IPS-18a (cell line): ENCODE measurements at regions not wholly inside any gene's neighbourhood (a gene's known extent, or its start where the extent isn't known, plus 50 kb on each side); places are given as distances from the start of the nearest gene placed in this dataset.

ENCODE experiments used
- H3K27ac ChIP-seq: one replicate; pipeline ENCODE4 v1.5.1; 2013; ENCODE audit warnings: low read length
- H3K27me3 ChIP-seq: one replicate; pipeline ENCODE4 v1.6.1; 2013; ENCODE audit warnings: mild to moderate bottlenecking, low read length; ENCODE audit not compliant: control insufficient read depth, insufficient read depth
- H3K36me3 ChIP-seq: one replicate; pipeline ENCODE4 v1.6.1; 2013; ENCODE audit warnings: low read depth, low read length; ENCODE audit not compliant: control insufficient read depth
- H3K4me1 ChIP-seq: one replicate; pipeline ENCODE4 v1.6.1; 2013; ENCODE audit warnings: low read depth, low read length; ENCODE audit not compliant: control insufficient read depth
- H3K4me3 ChIP-seq: one replicate; pipeline ENCODE4 v1.5.1; 2013; ENCODE audit warnings: low read length
- H3K9ac ChIP-seq: one replicate; pipeline ENCODE4 v1.6.1; 2013; ENCODE audit warnings: mild to moderate bottlenecking, low read length, moderate library complexity
- H3K9me3 ChIP-seq: one replicate; pipeline ENCODE4 v1.6.1; 2013; ENCODE audit warnings: low read depth, low read length; ENCODE audit not compliant: control insufficient read depth

GRCh38 chrX:73903941-73904340, 51.4 kb upstream of the XIST start:
- H3K4me1 ChIP-seq: no peaks in the 10 kb centered on the region
- no peak overlapping the region for H3K4me3 ChIP-seq
- no peaks in the 10 kb centered on the region for H3K27me3 ChIP-seq
- H3K27ac ChIP-seq: no peak overlapping the region
- no peak overlapping the region for H3K9ac ChIP-seq
- H3K36me3 ChIP-seq: no peaks in the 10 kb centered on the region
- H3K9me3 ChIP-seq: peaks cover 12% of the 10 kb centered on the region
